ENCODE measurements at regions not wholly inside any gene's neighbourhood (a gene's known extent, or its start where the extent isn't known, plus 50 kb on each side); places are given as distances from the start of the nearest gene placed in this dataset.

- TF ChIP-seq, protein P1, sequence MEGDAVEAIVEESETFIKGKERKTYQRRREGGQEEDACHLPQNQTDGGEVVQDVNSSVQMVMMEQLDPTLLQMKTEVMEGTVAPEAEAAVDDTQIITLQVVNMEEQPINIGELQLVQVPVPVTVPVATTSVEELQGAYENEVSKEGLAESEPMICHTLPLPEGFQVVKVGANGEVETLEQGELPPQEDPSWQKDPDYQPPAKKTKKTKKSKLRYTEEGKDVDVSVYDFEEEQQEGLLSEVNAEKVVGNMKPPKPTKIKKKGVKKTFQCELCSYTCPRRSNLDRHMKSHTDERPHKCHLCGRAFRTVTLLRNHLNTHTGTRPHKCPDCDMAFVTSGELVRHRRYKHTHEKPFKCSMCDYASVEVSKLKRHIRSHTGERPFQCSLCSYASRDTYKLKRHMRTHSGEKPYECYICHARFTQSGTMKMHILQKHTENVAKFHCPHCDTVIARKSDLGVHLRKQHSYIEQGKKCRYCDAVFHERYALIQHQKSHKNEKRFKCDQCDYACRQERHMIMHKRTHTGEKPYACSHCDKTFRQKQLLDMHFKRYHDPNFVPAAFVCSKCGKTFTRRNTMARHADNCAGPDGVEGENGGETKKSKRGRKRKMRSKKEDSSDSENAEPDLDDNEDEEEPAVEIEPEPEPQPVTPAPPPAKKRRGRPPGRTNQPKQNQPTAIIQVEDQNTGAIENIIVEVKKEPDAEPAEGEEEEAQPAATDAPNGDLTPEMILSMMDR (IDR thresholded peaks at IDR 0.05; ENCODE audit: control extremely low read depth, extremely low read depth): no peak
- no peaks in the 10 kb centered on the region for H3K4me1 ChIP-seq (ENCODE audit: control insufficient read depth in 5 of 5, insufficient read depth in 5 of 5, low read length in 5 of 5)
- no peak overlapping the region for H3K9ac ChIP-seq (ENCODE audit: insufficient read depth in 1 of 2, low read length in 2 of 2)
- H3K4me3 ChIP-seq: no peak overlapping the region
- peaks cover 0 to 2% (median 0%) of the 10 kb centered on the region in 4 donors for H3K9me3 ChIP-seq (ENCODE audit: control insufficient read depth in 4 of 4, insufficient read depth in 3 of 4, low read length in 3 of 4)
- H3K27me3 ChIP-seq (ENCODE audit: control insufficient read depth in 3 of 3, insufficient read depth in 3 of 3, low read length in 2 of 3): peaks cover 0 to 47% (median 16%) of the 10 kb centered on the region in 3 donors
- no peak for ATAC-seq (ENCODE audit: insufficient read depth, low FRiP score)
- 87 to 93% methylated on average over 2 of the region's 2 CpGs for WGBS, 2 donors
- DNase-seq: no peak
- no peaks in the 10 kb centered on the region for H3K36me3 ChIP-seq (ENCODE audit: control insufficient read depth in 4 of 4, insufficient read depth in 4 of 4, low read length in 4 of 4)
- H3K27ac ChIP-seq (ENCODE audit: low read depth in 1 of 2, low read length in 1 of 2): no peak overlapping the region
These were observed 105.5 kb upstream of the STK26 start for GRCh38 chrX:131917588-131917987.

DNA sequence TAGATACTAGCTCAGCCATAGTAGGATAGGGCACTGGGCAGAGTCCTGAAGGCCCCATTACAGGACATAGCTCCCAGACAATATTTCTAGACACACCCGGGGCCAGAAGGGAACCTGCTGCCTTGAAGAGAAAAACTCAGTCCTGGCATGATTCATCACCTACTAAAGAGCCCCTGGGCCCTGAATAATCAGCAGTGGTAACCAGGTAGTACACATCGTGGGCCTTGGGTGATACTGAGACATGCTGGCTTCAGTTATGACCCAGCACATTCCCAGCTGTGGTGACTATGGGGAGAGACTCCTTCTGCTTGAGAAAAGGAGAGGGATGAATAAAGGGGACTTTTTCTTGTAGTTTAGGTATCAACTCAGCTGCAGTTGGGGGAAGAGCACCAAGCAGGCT is 104.3 kb upstream of the STK26 start:
- TF ChIP-seq, protein P1 (IDR thresholded peaks at IDR 0.05; ENCODE audit: control extremely low read depth, extremely low read depth): no peak
- ATAC-seq (ENCODE audit: insufficient read depth, low FRiP score): no peak
- peaks cover 0 to 57% (median 20%) of the 10 kb centered on the region in 3 donors for H3K27me3 ChIP-seq (ENCODE audit: control insufficient read depth in 3 of 3, insufficient read depth in 3 of 3, low read length in 2 of 3)

GRCh38 chrX:131923614-131924250 is 99.4 kb upstream of the STK26 start:
- Histone ChIP-seq H3K4me1 (ENCODE audit: control insufficient read depth in 5 of 5, insufficient read depth in 5 of 5, low read length in 5 of 5) (no peaks in the 10 kb centered on the region), H3K27ac (ENCODE audit: low read depth in 1 of 2, low read length in 1 of 2) (no peak overlapping the region), H3K9ac (ENCODE audit: insufficient read depth in 1 of 2, low read length in 2 of 2) (no peak overlapping the region), H3K4me3 (no peak overlapping the region), H3K36me3 (ENCODE audit: control insufficient read depth in 4 of 4, insufficient read depth in 4 of 4, low read length in 4 of 4) (no peaks in the 10 kb centered on the region), H3K9me3 (ENCODE audit: control insufficient read depth in 4 of 4, insufficient read depth in 3 of 4, low read length in 3 of 4) (no peaks in the 10 kb centered on the region), H3K27me3 (ENCODE audit: control insufficient read depth in 3 of 3, insufficient read depth in 3 of 3, low read length in 2 of 3) (peaks cover 0 to 47% (median 16%) of the 10 kb centered on the region in 3 donors)
- ATAC-seq (ENCODE audit: insufficient read depth, low FRiP score) (no peak), DNase-seq (no peak)
- WGBS, 2 donors: 79 to 90% methylated on average over 4 to 5 of the region's 5 CpGs
- TF ChIP-seq, protein P1 (IDR thresholded peaks at IDR 0.05; ENCODE audit: control extremely low read depth, extremely low read depth): no peak

More for the DNA sequence above, 104.3 kb upstream of the STK26 start:
- no peak for DNase-seq
- no peaks in the 10 kb centered on the region for H3K36me3 ChIP-seq (ENCODE audit: control insufficient read depth in 4 of 4, insufficient read depth in 4 of 4, low read length in 4 of 4)
- no peaks in the 10 kb centered on the region for H3K4me1 ChIP-seq (ENCODE audit: control insufficient read depth in 5 of 5, insufficient read depth in 5 of 5, low read length in 5 of 5)
- H3K9me3 ChIP-seq (ENCODE audit: control insufficient read depth in 4 of 4, insufficient read depth in 3 of 4, low read length in 3 of 4): peaks cover 0 to 2% (median 0%) of the 10 kb centered on the region in 4 donors
- no peak overlapping the region for H3K9ac ChIP-seq (ENCODE audit: insufficient read depth in 1 of 2, low read length in 2 of 2)
- 70 to 100% methylated on average over 2 of the region's 2 CpGs for WGBS, 2 donors
- no peak overlapping the region for H3K4me3 ChIP-seq
- H3K27ac ChIP-seq (ENCODE audit: low read depth in 1 of 2, low read length in 1 of 2): no peak overlapping the region

DNA sequence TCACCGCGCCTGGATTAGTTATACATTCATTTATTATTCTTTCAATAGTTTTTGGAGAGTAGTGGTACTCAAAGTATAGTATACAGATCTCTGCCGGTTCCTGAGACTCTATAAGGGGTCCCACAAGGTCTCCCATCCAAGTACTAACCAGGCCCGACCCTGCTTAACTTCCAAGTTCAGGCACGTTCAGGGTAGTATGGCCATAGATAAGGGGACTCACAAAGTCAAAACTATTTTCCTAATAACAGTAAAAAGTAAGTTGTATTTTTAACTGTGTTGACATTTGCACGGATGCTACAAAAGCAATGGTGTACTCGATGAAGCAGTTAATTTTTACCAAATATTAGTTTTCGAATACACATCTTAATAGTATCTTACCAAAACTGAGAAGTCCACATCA is 84.4 kb upstream of the STK26 start:
- Histone ChIP-seq H3K27me3 (ENCODE audit: control insufficient read depth in 3 of 3, insufficient read depth in 3 of 3, low read length in 2 of 3) (peaks cover 0 to 50% (median 41%) of the 10 kb centered on the region in 3 donors), H3K4me1 (ENCODE audit: control insufficient read depth in 5 of 5, insufficient read depth in 5 of 5, low read length in 5 of 5) (no peaks in the 10 kb centered on the region), H3K9me3 (ENCODE audit: control insufficient read depth in 4 of 4, insufficient read depth in 3 of 4, low read length in 3 of 4) (peaks cover 0 to 2% (median 0%) of the 10 kb centered on the region in 4 donors), H3K9ac (ENCODE audit: insufficient read depth in 1 of 2, low read length in 2 of 2) (no peak overlapping the region), H3K27ac (ENCODE audit: low read depth in 1 of 2, low read length in 1 of 2) (no peak overlapping the region), H3K36me3 (ENCODE audit: control insufficient read depth in 4 of 4, insufficient read depth in 4 of 4, low read length in 4 of 4) (no peaks in the 10 kb centered on the region), H3K4me3 (no peak overlapping the region)
- WGBS, 2 donors: 80 to 95% methylated on average over 8 of the region's 8 CpGs
- TF ChIP-seq, protein P1 (IDR thresholded peaks at IDR 0.05; ENCODE audit: control extremely low read depth, extremely low read depth): no peak
- no peak for DNase-seq
- ATAC-seq (ENCODE audit: insufficient read depth, low FRiP score): no peak
